ENCODE measurements at regions not wholly inside any gene's neighbourhood (a gene's known extent, or its start where the extent isn't known, plus 50 kb on each side); places are given as distances from the start of the nearest gene placed in this dataset.

DNA sequence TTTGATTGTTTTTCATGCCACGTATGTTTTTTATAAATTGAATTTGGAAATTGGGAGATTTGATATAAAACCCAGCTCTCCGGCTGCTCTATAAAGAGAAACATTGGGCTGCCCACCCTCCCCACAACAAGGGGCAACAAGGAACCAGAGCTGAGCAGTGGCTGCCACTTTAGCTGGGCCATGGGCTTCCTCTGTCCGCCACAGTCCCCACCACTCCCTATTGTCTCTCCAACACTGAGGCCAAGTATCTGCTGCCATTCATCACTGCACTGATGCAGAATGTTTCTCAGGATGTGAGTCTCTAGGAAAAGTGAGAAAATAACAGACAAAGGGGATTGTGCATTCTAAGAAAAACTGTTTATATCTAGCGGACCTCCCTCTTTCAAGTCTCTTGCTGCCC lies 106.8 kb downstream of the LITAF start:
- no peak for TF ChIP-seq POLR2AphosphoS5 (IDR thresholded peaks at IDR 0.05; ENCODE audit: low read depth, low read length)
- no peak for TF ChIP-seq POLR2A (IDR thresholded peaks at IDR 0.05; ENCODE audit: low read depth, low read length)
- TF ChIP-seq TAF1 (IDR thresholded peaks at IDR 0.05; ENCODE audit: borderline replicate concordance, low read depth, low read length): no peak

Measured in GM12892 (cell line).